WTC11 (cell line): ENCODE measurements at regions not wholly inside any gene's neighbourhood (a gene's known extent, or its start where the extent isn't known, plus 50 kb on each side); places are given as distances from the start of the nearest gene placed in this dataset.

Experiments used
- ATAC-seq: fragments of 200-7000 bp; cut with Tn5 transposase; 2 replicates; pipeline ENCODE4 v1.10.0; 2021; ENCODE audit warnings: mild to moderate bottlenecking, moderate library complexity
- CTCF ChIA-PET: fragments of 300-600 bp; sonication (Branson Sonifier 250); formaldehyde crosslinking; loops from one replicate; lab custom pipeline; 2021; ENCODE audit warnings: antibody characterized with exemption; lab: Charles Lee
- POLR2A ChIA-PET: fragments of 350-600 bp; sonication (Branson Sonifier 250); formaldehyde crosslinking; loops from one replicate; lab custom pipeline; 2021; ENCODE audit warnings: antibody characterized with exemption; lab: Charles Lee
- DNase-seq: peaks from one replicate; pipeline ENCODE4 v3.0.0; 2021; ENCODE audit warnings: low spot score
- H3K27ac Mint-ChIP-seq: 2 replicates; pipeline ENCODE4 v1.8.0; 2021; ENCODE audit warnings: mixed read lengths
- H3K27me3 Mint-ChIP-seq: 2 replicates; pipeline ENCODE4 v1.8.0; 2021; ENCODE audit warnings: low read depth, mild to moderate bottlenecking, moderate library complexity, mixed read lengths
- H3K36me3 Mint-ChIP-seq: 2 replicates; pipeline ENCODE4 v1.8.0; 2021; ENCODE audit warnings: mixed read lengths
- H3K4me1 Mint-ChIP-seq: 2 replicates; pipeline ENCODE4 v1.8.0; 2022; ENCODE audit warnings: mixed read lengths
- H3K4me3 Mint-ChIP-seq: 2 replicates; pipeline ENCODE4 v1.8.0; 2021; ENCODE audit warnings: mild to moderate bottlenecking, moderate library complexity, mixed read lengths
- H3K9me3 Mint-ChIP-seq: 2 replicates; pipeline ENCODE4 v1.8.0; 2021; ENCODE audit warnings: mixed read lengths
- ATF1 ChIP-seq: sonication (generic); formaldehyde crosslinking; IDR thresholded peaks from 2 replicates; pipeline ENCODE4 v1.8.1; 2023; ENCODE audit warnings: mild to moderate bottlenecking, moderate library complexity, missing genetic modification reagents
- CBFB ChIP-seq: sonication (generic); formaldehyde crosslinking; IDR thresholded peaks from 2 replicates; pipeline ENCODE4 v1.8.1; 2022; ENCODE audit warnings: mild to moderate bottlenecking, low read depth, missing genetic modification reagents
- CREM ChIP-seq: sonication (generic); formaldehyde crosslinking; IDR thresholded peaks from 2 replicates; pipeline ENCODE4 v1.8.1; 2022; ENCODE audit warnings: mild to moderate bottlenecking, missing genetic modification reagents, moderate library complexity
- CTCF ChIP-seq: fragments of 200-600 bp; IDR thresholded peaks from 2 replicates; pipeline ENCODE4 v1.8.0; 2022; ENCODE audit warnings: antibody characterized with exemption
- E2F4 ChIP-seq: sonication (generic); formaldehyde crosslinking; IDR thresholded peaks from 2 replicates; pipeline ENCODE4 v1.8.1; 2022; ENCODE audit warnings: low read depth, mild to moderate bottlenecking, moderate library complexity, missing genetic modification reagents, borderline replicate concordance
- ERG ChIP-seq: fragments of 250-450 bp; sonication (Bioruptor Pico); IDR thresholded peaks from 2 replicates; pipeline ENCODE4 v1.8.0; 2021; ENCODE audit warnings: mild to moderate bottlenecking
- ESRRA ChIP-seq: sonication (generic); formaldehyde crosslinking; IDR thresholded peaks from 2 replicates; pipeline ENCODE4 v1.8.1; 2022; ENCODE audit warnings: mild to moderate bottlenecking, missing genetic modification reagents, borderline replicate concordance
- ETV6 ChIP-seq: sonication (generic); formaldehyde crosslinking; IDR thresholded peaks from 2 replicates; pipeline ENCODE4 v1.8.1; 2022; ENCODE audit warnings: mild to moderate bottlenecking, missing genetic modification reagents
- GTF2I ChIP-seq: fragments of 250-450 bp; sonication (Bioruptor Pico); conservative IDR thresholded peaks from 2 replicates; pipeline ENCODE4 v1.4.0; 2021; ENCODE audit warnings: mild to moderate bottlenecking
- HMGA2 ChIP-seq: fragments of 250-450 bp; sonication (Bioruptor Pico); IDR thresholded peaks from 2 replicates; pipeline ENCODE4 v1.4.0; 2021; ENCODE audit warnings: mild to moderate bottlenecking, moderate library complexity
- IRF1 ChIP-seq: sonication (generic); formaldehyde crosslinking; IDR thresholded peaks from 2 replicates; pipeline ENCODE4 v1.8.0; 2023; ENCODE audit warnings: missing genetic modification reagents
- JUN ChIP-seq: sonication (generic); formaldehyde crosslinking; IDR thresholded peaks from 2 replicates; pipeline ENCODE4 v1.8.0; 2023; ENCODE audit warnings: mild to moderate bottlenecking, missing genetic modification reagents
- KAT7 ChIP-seq: sonication (generic); formaldehyde crosslinking; IDR thresholded peaks from 2 replicates; pipeline ENCODE4 v1.8.1; 2023; ENCODE audit warnings: missing genetic modification reagents, mild to moderate bottlenecking, borderline replicate concordance
- MAX ChIP-seq: sonication (generic); formaldehyde crosslinking; IDR thresholded peaks from 2 replicates; pipeline ENCODE4 v1.8.0; 2022; ENCODE audit warnings: mild to moderate bottlenecking, missing genetic modification reagents
- MLX ChIP-seq: sonication (generic); formaldehyde crosslinking; IDR thresholded peaks from 2 replicates; pipeline ENCODE4 v1.8.1; 2023; ENCODE audit warnings: mild to moderate bottlenecking, missing genetic modification reagents, moderate library complexity
- MXD4 ChIP-seq: fragments of 250-450 bp; sonication (Bioruptor Pico); IDR thresholded peaks from 2 replicates; pipeline ENCODE4 v1.8.0; 2021; ENCODE audit warnings: mild to moderate bottlenecking, moderate library complexity, borderline replicate concordance
- MYBL2 ChIP-seq: sonication (generic); formaldehyde crosslinking; IDR thresholded peaks from 2 replicates; pipeline ENCODE4 v1.8.1; 2023; ENCODE audit warnings: mild to moderate bottlenecking, moderate library complexity, missing genetic modification reagents
- NFATC4 ChIP-seq: fragments of 250-450 bp; sonication (Bioruptor Pico); IDR thresholded peaks from 2 replicates; pipeline ENCODE4 v1.9.0; 2021; ENCODE audit warnings: mild to moderate bottlenecking
- OVOL2 ChIP-seq: fragments of 250-450 bp; sonication (Bioruptor Pico); IDR thresholded peaks from 2 replicates; pipeline ENCODE4 v1.9.0; 2021; ENCODE audit warnings: mild to moderate bottlenecking, borderline replicate concordance
- PRRX2 ChIP-seq: fragments of 250-450 bp; sonication (Bioruptor Pico); IDR thresholded peaks from 2 replicates; pipeline ENCODE4 v1.8.0; 2021; ENCODE audit warnings: mild to moderate bottlenecking
- RORB ChIP-seq: fragments of 250-450 bp; sonication (Bioruptor Pico); IDR thresholded peaks from 2 replicates; pipeline ENCODE4 v1.9.0; 2021; ENCODE audit warnings: mild to moderate bottlenecking
- TEAD4 ChIP-seq: sonication (generic); formaldehyde crosslinking; IDR thresholded peaks from 2 replicates; pipeline ENCODE4 v1.8.0; 2022; ENCODE audit warnings: mild to moderate bottlenecking, missing genetic modification reagents
- TP53 ChIP-seq: sonication (generic); formaldehyde crosslinking; IDR thresholded peaks from 2 replicates; pipeline ENCODE4 v1.8.1; 2023; ENCODE audit warnings: mild to moderate bottlenecking, missing genetic modification reagents
- ZBTB21 ChIP-seq: sonication (generic); formaldehyde crosslinking; IDR thresholded peaks from 2 replicates; pipeline ENCODE4 v1.8.1; 2023; ENCODE audit warnings: mild to moderate bottlenecking, missing genetic modification reagents, borderline replicate concordance
- ZNF671 ChIP-seq: fragments of 250-450 bp; sonication (Bioruptor Pico); IDR thresholded peaks from 2 replicates; pipeline ENCODE4 v1.8.0; 2021; ENCODE audit warnings: mild to moderate bottlenecking

- H3K27ac Mint-ChIP-seq, result no peak overlapping the region
- H3K4me3 Mint-ChIP-seq, result no peak overlapping the region
- H3K4me1 Mint-ChIP-seq, result no peaks in the 10 kb centered on the region
- peaks cover 17% of the 10 kb centered on the region for H3K9me3 Mint-ChIP-seq
- TF ChIP-seq KAT7 (CRISPR knock-in tag) (no peak), GTF2I (CRISPR knock-in tag) (no peak), CBFB (CRISPR knock-in tag) (no peak), ESRRA (no peak), NFATC4 (CRISPR knock-in tag) (no peak)
- ATAC-seq (no peak), DNase-seq (no peak)
- POLR2A ChIA-PET, result no interaction called here
- no peaks in the 10 kb centered on the region for H3K36me3 Mint-ChIP-seq
- H3K27me3 Mint-ChIP-seq, result no peaks in the 10 kb centered on the region
- CTCF ChIA-PET, result no interaction called here
Observed at GRCh38 chr11:109798521-109798920, 294.7 kb upstream of the ZC3H12C start.

- no peak for DNase-seq
- Mint-ChIP-seq H3K27me3 (no peaks in the 10 kb centered on the region), H3K4me3 (no peak overlapping the region), H3K9me3 (peaks cover 23% of the 10 kb centered on the region), H3K36me3 (no peaks in the 10 kb centered on the region), H3K27ac (no peak overlapping the region), H3K4me1 (no peaks in the 10 kb centered on the region)
- CTCF ChIA-PET, result no interaction called here
- no peak for TF ChIP-seq ZBTB21 (CRISPR knock-in tag)
- peak; percentile 93 for TF ChIP-seq HMGA2 (CRISPR knock-in tag)
- POLR2A ChIA-PET, result no interaction called here
- no peak for ATAC-seq
Observed at GRCh38 chr11:109799604-109800003, 293.6 kb upstream of the ZC3H12C start.

- Mint-ChIP-seq H3K27ac (no peak overlapping the region), H3K27me3 (no peaks in the 10 kb centered on the region), H3K9me3 (peaks cover 28% of the 10 kb centered on the region), H3K36me3 (no peaks in the 10 kb centered on the region), H3K4me1 (no peaks in the 10 kb centered on the region), H3K4me3 (no peak overlapping the region)
- POLR2A ChIA-PET, result no interaction called here
- TF ChIP-seq ERG (CRISPR knock-in tag), result no peak
- no peak for TF ChIP-seq ATF1 (CRISPR knock-in tag)
- no peak for TF ChIP-seq IRF1 (CRISPR knock-in tag)
- no peak for TF ChIP-seq JUN
- no peak for TF ChIP-seq E2F4 (CRISPR knock-in tag)
- TF ChIP-seq ZNF671 (CRISPR knock-in tag), result no peak
- TF ChIP-seq OVOL2 (CRISPR knock-in tag), result no peak
- TF ChIP-seq MYBL2 (CRISPR knock-in tag), result no peak
- no peak for TF ChIP-seq CTCF
- TF ChIP-seq MXD4 (CRISPR knock-in tag), result no peak
- no peak for TF ChIP-seq PRRX2 (CRISPR knock-in tag)
- no peak for TF ChIP-seq TEAD4 (CRISPR knock-in tag)
- no peak for TF ChIP-seq TP53 (CRISPR knock-in tag)
- TF ChIP-seq MLX (CRISPR knock-in tag), result no peak
- TF ChIP-seq CREM, result no peak
- no peak for TF ChIP-seq RORB (CRISPR knock-in tag)
- TF ChIP-seq ETV6 (CRISPR knock-in tag), result no peak
- no peak for TF ChIP-seq CBFB (CRISPR knock-in tag)
- no peak for TF ChIP-seq KAT7 (CRISPR knock-in tag)
- no peak for TF ChIP-seq MAX (CRISPR knock-in tag)
- TF ChIP-seq, all 79 proteins: peak for 0
- ATAC-seq (no peak), DNase-seq (no peak)
- CTCF ChIA-PET, result no interaction called here
Observed at GRCh38 chr11:109804911-109805310, 288.3 kb upstream of the ZC3H12C start.
